B cell (primary cell): ENCODE measurements at regions not wholly inside any gene's neighbourhood (a gene's known extent, or its start where the extent isn't known, plus 50 kb on each side); places are given as distances from the start of the nearest gene placed in this dataset.

Experiments
- ATAC-seq: fragments of 200-7000 bp; cut with Tn5 transposase; one replicate; pipeline ENCODE4 v1.10.0; 2021; ENCODE audit warnings: low read depth, mild to moderate bottlenecking, moderate number of reproducible peaks, moderate library complexity
- CTCF ChIA-PET: fragments of 350-600 bp; sonication (Branson Sonifier 250); formaldehyde crosslinking; loops from one replicate; lab custom pipeline; 2021; ENCODE audit warnings: antibody characterized with exemption, inconsistent platforms; lab: Charles Lee
- POLR2A ChIA-PET: fragments of 350-600 bp; sonication (Branson Sonifier 250); formaldehyde crosslinking; loops from one replicate; lab custom pipeline; 2021; ENCODE audit warnings: antibody characterized with exemption; lab: Charles Lee
- DNase-seq: peaks from one replicate; pipeline ENCODE4 v3.0.0; 2013
- H2AFZ ChIP-seq: 2 replicates; pipeline ENCODE4 v1.6.1; 2012; ENCODE audit warnings: mild to moderate bottlenecking, low read depth, low read length; ENCODE audit not compliant: insufficient read depth, poor library complexity, severe bottlenecking
- H3K27ac ChIP-seq, 2 donors: 1 replicate in 1 of 2; 2 replicates in 1 of 2; pipeline ENCODE4 v1.5.1; 2012 to 2013; ENCODE audit warnings: low read length in 2 of 2, mild to moderate bottlenecking in 2 of 2, moderate library complexity in 1 of 2
- H3K27me3 ChIP-seq, 4 experiments: fragments of 200-600 bp in 1 of 4; sonication (generic) in 1 of 4; replicated peaks in 1 of 4; 1 replicate in 2 of 4; 2 replicates in 2 of 4; pipeline versions ENCODE4 v1.6.1 to v1.7.0; 2013 to 2016; ENCODE audit warnings: low read length in 3 of 4, mild to moderate bottlenecking in 2 of 4, mixed read lengths in 1 of 4, moderate library complexity in 1 of 4; ENCODE audit not compliant: insufficient read depth in 4 of 4, control insufficient read depth in 3 of 4; ENCODE audit errors: control extremely low read depth in 1 of 4
- H3K36me3 ChIP-seq, 2 experiments: replicated peaks in 1 of 2; 1 replicate in 1 of 2; 2 replicates in 1 of 2; pipeline versions ENCODE4 v1.6.1 to v1.7.1; 2013; ENCODE audit warnings: low read length in 1 of 2; ENCODE audit not compliant: insufficient read depth in 2 of 2, control insufficient read depth in 1 of 2; ENCODE audit errors: control extremely low read depth in 1 of 2, extremely low read depth in 1 of 2
- H3K4me1 ChIP-seq, 2 donors: fragments of 200-600 bp in 1 of 2; sonication (generic) in 1 of 2; 1 replicate in 1 of 2; 2 replicates in 1 of 2; pipeline versions ENCODE4 v1.5.1 to v1.6.1; 2013 to 2017; ENCODE audit warnings: low read length in 2 of 2; ENCODE audit not compliant: control insufficient read depth in 2 of 2, insufficient read depth in 2 of 2
- H3K4me2 ChIP-seq: replicated peaks from 2 replicates; pipeline ENCODE3; 2012; ENCODE audit warnings: mild to moderate bottlenecking, low read depth, low read length; ENCODE audit not compliant: poor library complexity, severe bottlenecking
- H3K4me3 ChIP-seq, 5 experiments: fragments of 200-600 bp in 1 of 5; sonication (generic) in 1 of 5; 1 replicate in 3 of 5; 2 replicates in 2 of 5; pipeline versions ENCODE4 v1.5.1 to v1.7.0; 2011 to 2016; ENCODE audit warnings: low read length in 4 of 5, mild to moderate bottlenecking in 4 of 5, low read depth in 2 of 5, control low read depth in 1 of 5, moderate library complexity in 1 of 5; ENCODE audit not compliant: insufficient read depth in 1 of 5; ENCODE audit errors: control extremely low read depth in 1 of 5, extremely low read depth in 1 of 5
- H3K79me2 ChIP-seq: fragments of 200-600 bp; sonication (generic); one replicate; pipeline ENCODE4 v1.6.0; 2016; ENCODE audit warnings: low read length; ENCODE audit not compliant: control insufficient read depth, insufficient read depth
- H3K9ac ChIP-seq: fragments of 200-600 bp; sonication (generic); 2 replicates; pipeline ENCODE4 v1.6.1; 2017; ENCODE audit warnings: mild to moderate bottlenecking, low read length, moderate library complexity
- H3K9me3 ChIP-seq, 3 donors: one replicate each; pipeline versions ENCODE4 v1.6.1 to v1.7.1; 2013; ENCODE audit warnings: low read length in 2 of 3; ENCODE audit not compliant: control insufficient read depth in 2 of 3, insufficient read depth in 1 of 3; ENCODE audit errors: control extremely low read depth in 1 of 3
- H4K20me1 ChIP-seq: 2 replicates; pipeline ENCODE4 v1.6.0; 2012; ENCODE audit warnings: mild to moderate bottlenecking, low read length; ENCODE audit not compliant: insufficient read depth, control insufficient read depth, poor library complexity, severe bottlenecking
- H3K27ac Mint-ChIP-seq: one replicate; pipeline ENCODE4 v1.8.0; 2021; ENCODE audit warnings: mixed read lengths
- H3K27me3 Mint-ChIP-seq: one replicate; pipeline ENCODE4 v1.8.0; 2021; ENCODE audit warnings: mixed read lengths
- H3K4me1 Mint-ChIP-seq: one replicate; pipeline ENCODE4 v1.8.0; 2021; ENCODE audit warnings: mixed read lengths
- H3K4me3 Mint-ChIP-seq: one replicate; pipeline ENCODE4 v1.8.0; 2021; ENCODE audit warnings: mixed read lengths
- H3K9me3 Mint-ChIP-seq: one replicate; pipeline ENCODE4 v1.8.0; 2022; ENCODE audit warnings: mixed read lengths; ENCODE audit not compliant: insufficient read depth
- CTCF ChIP-seq: fragments of 200-600 bp; IDR thresholded peaks from one replicate; pipeline ENCODE4 v1.8.0; 2022; ENCODE audit warnings: antibody characterized with exemption, mild to moderate bottlenecking
- EZH2 ChIP-seq: IDR thresholded peaks from 2 replicates; pipeline ENCODE4 v1.6.1; 2012; ENCODE audit warnings: borderline replicate concordance, low read depth, mild to moderate bottlenecking, moderate library complexity, low read length; ENCODE audit not compliant: insufficient read depth, poor library complexity, severe bottlenecking
- WGBS: methylation state at CpG from one replicate; pipeline ENCODE4 v1.1.5; 2013; ENCODE audit warnings: missing lambda C conversion rate; ENCODE audit not compliant: insufficient coverage; 5-methylcytosine and 5-hydroxymethylcytosine counted together
- intact Hi-C: fragments of 100-400 bp; cut with micrococcal nuclease; formaldehyde crosslinking; loops from one replicate; pipeline ENCODE4 v1.10.0; 2022

GRCh38 chr1:243944429-243945160 is 94.6 kb upstream of the AKT3 start:
- Mint-ChIP-seq H3K9me3 (no peaks in the 10 kb centered on the region), H3K4me1 (no peaks in the 10 kb centered on the region), H3K27me3 (peaks cover 12% of the 10 kb centered on the region), H3K27ac (no peak overlapping the region), H3K4me3 (no peak overlapping the region)
- DNase-seq, result no peak
- Histone ChIP-seq H2AFZ (no peak overlapping the region), H3K4me2 (no peak overlapping the region), H3K9me3 (no peaks in the 10 kb centered on the region), H3K36me3 (no peaks in the 10 kb centered on the region), H3K4me1 (no peaks in the 10 kb centered on the region), H3K27ac (no peak overlapping the region), H4K20me1 (no peaks in the 10 kb centered on the region), H3K9ac (no peak overlapping the region), H3K27me3 (peaks cover 0 to 20% (median 0%) of the 10 kb centered on the region in 4 experiments), H3K4me3 (no peak overlapping the region), H3K79me2 (no peaks in the 10 kb centered on the region)
- CTCF ChIA-PET, result no interaction called here
- no peak for ATAC-seq
- TF ChIP-seq CTCF (no peak), EZH2 (no peak)
- intact Hi-C loops, result loop anchor here (10.0 kb wide), 1 partner anchor 240 kb away; no protein-coding TSS in a partner anchor
- POLR2A ChIA-PET, result no interaction called here
- WGBS, result 57% methylated on average over 15 of the region's 21 CpGs

- no peak overlapping the region for H3K4me2 ChIP-seq
- no peaks in the 10 kb centered on the region for H3K36me3 ChIP-seq
- no peak for TF ChIP-seq EZH2
- no peak for TF ChIP-seq CTCF
- Mint-ChIP-seq H3K27me3 (peaks cover 17% of the 10 kb centered on the region), H3K4me1 (no peaks in the 10 kb centered on the region), H3K4me3 (no peak overlapping the region), H3K27ac (no peak overlapping the region), H3K9me3 (no peaks in the 10 kb centered on the region)
- ATAC-seq (no peak), DNase-seq (no peak)
- no peaks in the 10 kb centered on the region for H3K4me1 ChIP-seq
- H3K27ac ChIP-seq, result no peak overlapping the region
- POLR2A ChIA-PET, result interaction anchor here (0.6 kb wide), 1 partner anchor 273 kb away, joined by 4 read pairs; no protein-coding TSS in a partner anchor
- H3K79me2 ChIP-seq, result no peaks in the 10 kb centered on the region
- H3K9me3 ChIP-seq, result no peaks in the 10 kb centered on the region
- peaks cover 0 to 22% (median 0%) of the 10 kb centered on the region in 4 experiments for H3K27me3 ChIP-seq
- H2AFZ ChIP-seq, result no peak overlapping the region
- CTCF ChIA-PET, result no interaction called here
- 95% methylated on average over 5 of the region's 10 CpGs for WGBS
- no peak overlapping the region for H3K9ac ChIP-seq
- H4K20me1 ChIP-seq, result no peaks in the 10 kb centered on the region
- intact Hi-C loops, result loop anchor here (10.0 kb wide), 1 partner anchor 239 kb away; no protein-coding TSS in a partner anchor
- no peak overlapping the region for H3K4me3 ChIP-seq
Observed at GRCh38 chr1:243943671-243944428, 93.8 kb upstream of the AKT3 start.
